Endothelial cell of umbilical vein (primary cell): ENCODE measurements at regions not wholly inside any gene's neighbourhood (a gene's known extent, or its start where the extent isn't known, plus 50 kb on each side); places are given as distances from the start of the nearest gene placed in this dataset.

Source experiments
- BruUV-seq: library from RNA; stranded (reverse); fragments of 400-500 nt; replicated peaks from 2 replicates; lab custom pipeline; 2021; lab: Mats Ljungman, UMichigan
- CTCF ChIA-PET: fragments of 300-600, 350-600 bp; sonication (Branson Sonifier 250); formaldehyde crosslinking; loops from one replicate; lab custom pipeline; 2021; ENCODE audit warnings: antibody characterized with exemption, inconsistent platforms; lab: Charles Lee
- POLR2A ChIA-PET: fragments of 300-600, 350-600 bp; sonication (Branson Sonifier 250); formaldehyde crosslinking; loops from one replicate; lab custom pipeline; 2021; ENCODE audit warnings: antibody characterized with exemption, inconsistent platforms; lab: Charles Lee
- DNase-seq: peaks from one replicate; pipeline ENCODE4 v3.0.0-alpha.2; 2011; ENCODE audit warnings: low read depth, low spot score
- FAIRE-seq: peaks from 2 replicates; lab custom pipeline; 2011; peaks lifted over from hg19 to GRCh38; lab: Jason Lieb, UNC
- H2AFZ ChIP-seq: 2 replicates; pipeline ENCODE4 v1.6.0; 2012; ENCODE audit warnings: low read depth, low read length, control low read depth, inconsistent platforms
- H3K27ac ChIP-seq: 2 replicates; pipeline ENCODE4 v1.5.1; 2011; ENCODE audit warnings: low read depth, mild to moderate bottlenecking, control low read depth, low read length, moderate library complexity; ENCODE audit not compliant: insufficient read depth
- H3K27me3 ChIP-seq, 2 experiments: 2 replicates each; pipeline versions ENCODE4 v1.6.0 to v1.6.1; 2011; ENCODE audit warnings: low read length in 2 of 2, mixed read lengths in 1 of 2; ENCODE audit not compliant: control insufficient read depth in 2 of 2, insufficient read depth in 2 of 2
- H3K36me3 ChIP-seq, 2 experiments: 2 replicates in 1 of 2; 3 replicates in 1 of 2; pipeline ENCODE4 v1.5.1; 2011; ENCODE audit warnings: low read length in 2 of 2, mild to moderate bottlenecking in 1 of 2, moderate library complexity in 1 of 2; ENCODE audit not compliant: control insufficient read depth in 2 of 2, insufficient read depth in 2 of 2; ENCODE audit errors: extremely low read depth in 1 of 2
- H3K4me1 ChIP-seq: 3 replicates; pipeline ENCODE4 v1.5.1; 2011; ENCODE audit warnings: mild to moderate bottlenecking, low read length; ENCODE audit not compliant: control insufficient read depth, insufficient read depth; ENCODE audit errors: extremely low read depth
- H3K4me2 ChIP-seq: 2 replicates; pipeline ENCODE4 v1.6.1; 2011; ENCODE audit warnings: low read length, control low read depth, mixed read lengths; ENCODE audit not compliant: insufficient read depth
- H3K4me3 ChIP-seq, 3 experiments: fragments of 200-600 bp in 1 of 3; sonication (generic), shearing (Covaris generic) in 1 of 3; replicated peaks in 1 of 3; 2 replicates each; pipeline ENCODE4 v1.5.1; 2011 to 2016; ENCODE audit warnings: control low read depth in 3 of 3, low read length in 3 of 3, mild to moderate bottlenecking in 2 of 3, inconsistent platforms in 1 of 3, low read depth in 1 of 3, moderate library complexity in 1 of 3; ENCODE audit not compliant: insufficient read depth in 1 of 3
- H3K79me2 ChIP-seq: 2 replicates; pipeline ENCODE4 v1.6.0; 2012; ENCODE audit warnings: low read length, inconsistent platforms; ENCODE audit not compliant: control insufficient read depth, insufficient read depth
- H3K9ac ChIP-seq: replicated peaks from 2 replicates; pipeline ENCODE3; 2011; ENCODE audit warnings: low read length, control low read depth; ENCODE audit not compliant: insufficient read depth; ENCODE audit errors: extremely low read depth
- H3K9me1 ChIP-seq: replicated peaks from 3 replicates; pipeline ENCODE4 v1.6.0; 2011; ENCODE audit warnings: mild to moderate bottlenecking, low read length; ENCODE audit not compliant: control insufficient read depth, insufficient read depth; ENCODE audit errors: extremely low read depth
- H3K9me3 ChIP-seq: replicated peaks from 2 replicates; pipeline ENCODE4 v1.5.1; 2012; ENCODE audit warnings: low read length, inconsistent platforms; ENCODE audit not compliant: control insufficient read depth, insufficient read depth
- H4K20me1 ChIP-seq: replicated peaks from 2 replicates; pipeline ENCODE3; 2011; ENCODE audit warnings: mild to moderate bottlenecking, low read length; ENCODE audit not compliant: control insufficient read depth, insufficient read depth; ENCODE audit errors: extremely low read depth
- EZH2 ChIP-seq: IDR thresholded peaks from 2 replicates; pipeline ENCODE4 v1.6.1; 2012; ENCODE audit warnings: borderline replicate concordance, low read depth, mild to moderate bottlenecking, moderate library complexity, low read length, inconsistent platforms; ENCODE audit not compliant: severe bottlenecking
- FOS ChIP-seq: IDR thresholded peaks from 2 replicates; pipeline ENCODE4 v1.6.1; 2011; ENCODE audit warnings: mild to moderate bottlenecking, low read length, moderate library complexity, borderline replicate concordance; ENCODE audit not compliant: insufficient read depth
- GATA2 ChIP-seq: IDR thresholded peaks from 2 replicates; pipeline ENCODE4 v1.7.0; 2011; ENCODE audit warnings: low read depth, mild to moderate bottlenecking, moderate library complexity, mixed read lengths, low read length; ENCODE audit not compliant: insufficient read length, insufficient read depth
- JUN ChIP-seq: IDR thresholded peaks from 2 replicates; pipeline ENCODE4 v1.6.1; 2011; ENCODE audit warnings: borderline replicate concordance, low read depth; ENCODE audit not compliant: insufficient read length, insufficient read depth
- MYC ChIP-seq: IDR thresholded peaks from one replicate; pipeline ENCODE4 v1.6.1; 2011; ENCODE audit warnings: mild to moderate bottlenecking, low read depth, low read length
- POLR2A ChIP-seq: IDR thresholded peaks from 2 replicates; pipeline ENCODE4 v1.6.1; 2012; ENCODE audit warnings: low read depth, mild to moderate bottlenecking, control low read depth, low read length
- POLR2AphosphoS5 ChIP-seq: IDR thresholded peaks from 2 replicates; pipeline ENCODE4 v1.6.1; 2012; ENCODE audit warnings: low read depth, mild to moderate bottlenecking, control low read depth, low read length, moderate library complexity; ENCODE audit not compliant: insufficient read depth
- dilution Hi-C: fragments of 300-500 bp; cut with MboI; formaldehyde crosslinking; loops from one replicate; pipeline ENCODE4 v1.15.0; 2019; ENCODE audit warnings: low sequenced_read_pairs; ENCODE audit not compliant: extremely low pct_ligation_motif_present
- intact Hi-C: fragments of 100-400 bp; cut with micrococcal nuclease; formaldehyde crosslinking; loops from one replicate; pipeline ENCODE4 v1.10.0; 2022
- TF ChIP-seq, protein P1 (sequence below): IDR thresholded peaks from 2 replicates; pipeline ENCODE4 v1.6.1; 2011; ENCODE audit not compliant: insufficient read depth, insufficient read length
- TF ChIP-seq, protein P2 (sequence below), 2 donors: IDR thresholded peaks; 1 replicate in 1 of 2; 2 replicates in 1 of 2; pipeline ENCODE4 v1.5.1; 2011; ENCODE audit warnings: low read length in 2 of 2, mild to moderate bottlenecking in 2 of 2, moderate library complexity in 2 of 2, control low read depth in 1 of 2, inconsistent platforms in 1 of 2, low read depth in 1 of 2; ENCODE audit not compliant: insufficient read depth in 1 of 2; ENCODE audit errors: extremely low read depth in 1 of 2

DNA sequence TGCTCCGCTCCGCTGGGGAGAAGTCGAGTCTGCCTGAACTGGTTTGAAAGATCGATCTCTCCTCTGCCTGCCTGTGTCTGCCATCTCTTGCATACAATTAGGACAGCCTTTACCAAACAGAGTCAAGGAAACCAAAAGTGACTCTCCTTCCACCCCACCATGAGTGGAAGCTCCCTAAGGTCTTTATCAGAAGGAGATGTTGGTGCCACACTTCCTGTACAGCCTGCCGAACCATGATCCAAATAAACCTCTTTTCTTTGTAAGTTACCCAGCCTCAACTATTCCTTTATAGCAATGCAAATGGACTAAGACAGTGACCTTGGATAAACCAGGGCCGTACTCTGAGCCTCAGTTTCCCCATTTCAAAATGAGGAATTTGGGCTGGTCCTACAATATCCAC is 106.3 kb upstream of the GDF10 start:
- no TSS peak for BruUV-seq
- intact Hi-C loops: no loop called here
- CTCF ChIA-PET: no interaction called here

More for the DNA sequence above, 106.3 kb upstream of the GDF10 start:
- no peak overlapping the region for H2AFZ ChIP-seq
- H3K9me1 ChIP-seq: no peaks in the 10 kb centered on the region
- no peak overlapping the region for H3K27ac ChIP-seq
- no peaks in the 10 kb centered on the region for H3K79me2 ChIP-seq
- POLR2A ChIA-PET: no interaction called here
- TF ChIP-seq EZH2 (no peak), FOS (no peak), POLR2AphosphoS5 (no peak), POLR2A (no peak), GATA2 (no peak), MYC (no peak), JUN (no peak)
- TF ChIP-seq, protein P1, sequence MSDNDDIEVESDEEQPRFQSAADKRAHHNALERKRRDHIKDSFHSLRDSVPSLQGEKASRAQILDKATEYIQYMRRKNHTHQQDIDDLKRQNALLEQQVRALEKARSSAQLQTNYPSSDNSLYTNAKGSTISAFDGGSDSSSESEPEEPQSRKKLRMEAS: no peak
- TF ChIP-seq, protein P2, sequence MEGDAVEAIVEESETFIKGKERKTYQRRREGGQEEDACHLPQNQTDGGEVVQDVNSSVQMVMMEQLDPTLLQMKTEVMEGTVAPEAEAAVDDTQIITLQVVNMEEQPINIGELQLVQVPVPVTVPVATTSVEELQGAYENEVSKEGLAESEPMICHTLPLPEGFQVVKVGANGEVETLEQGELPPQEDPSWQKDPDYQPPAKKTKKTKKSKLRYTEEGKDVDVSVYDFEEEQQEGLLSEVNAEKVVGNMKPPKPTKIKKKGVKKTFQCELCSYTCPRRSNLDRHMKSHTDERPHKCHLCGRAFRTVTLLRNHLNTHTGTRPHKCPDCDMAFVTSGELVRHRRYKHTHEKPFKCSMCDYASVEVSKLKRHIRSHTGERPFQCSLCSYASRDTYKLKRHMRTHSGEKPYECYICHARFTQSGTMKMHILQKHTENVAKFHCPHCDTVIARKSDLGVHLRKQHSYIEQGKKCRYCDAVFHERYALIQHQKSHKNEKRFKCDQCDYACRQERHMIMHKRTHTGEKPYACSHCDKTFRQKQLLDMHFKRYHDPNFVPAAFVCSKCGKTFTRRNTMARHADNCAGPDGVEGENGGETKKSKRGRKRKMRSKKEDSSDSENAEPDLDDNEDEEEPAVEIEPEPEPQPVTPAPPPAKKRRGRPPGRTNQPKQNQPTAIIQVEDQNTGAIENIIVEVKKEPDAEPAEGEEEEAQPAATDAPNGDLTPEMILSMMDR (IDR thresholded peaks at IDR 0.05; ENCODE audit: extremely low read depth in 1 of 2, insufficient read depth in 1 of 2, low read depth in 1 of 2, low read length in 2 of 2): no peak
- H3K4me1 ChIP-seq: no peaks in the 10 kb centered on the region
- H3K9ac ChIP-seq: no peak overlapping the region
- H3K27me3 ChIP-seq: no peaks in the 10 kb centered on the region
- no peaks in the 10 kb centered on the region for H3K36me3 ChIP-seq
- H3K9me3 ChIP-seq: no peaks in the 10 kb centered on the region
- H3K4me2 ChIP-seq: no peak overlapping the region
- FAIRE-seq: no peak
- dilution Hi-C loops: no loop called here
- no peak overlapping the region for H3K4me3 ChIP-seq
- H4K20me1 ChIP-seq: no peaks in the 10 kb centered on the region
- no peak for DNase-seq
